ENCODE measurements at regions not wholly inside any gene's neighbourhood (a gene's known extent, or its start where the extent isn't known, plus 50 kb on each side); places are given as distances from the start of the nearest gene placed in this dataset.

DNA sequence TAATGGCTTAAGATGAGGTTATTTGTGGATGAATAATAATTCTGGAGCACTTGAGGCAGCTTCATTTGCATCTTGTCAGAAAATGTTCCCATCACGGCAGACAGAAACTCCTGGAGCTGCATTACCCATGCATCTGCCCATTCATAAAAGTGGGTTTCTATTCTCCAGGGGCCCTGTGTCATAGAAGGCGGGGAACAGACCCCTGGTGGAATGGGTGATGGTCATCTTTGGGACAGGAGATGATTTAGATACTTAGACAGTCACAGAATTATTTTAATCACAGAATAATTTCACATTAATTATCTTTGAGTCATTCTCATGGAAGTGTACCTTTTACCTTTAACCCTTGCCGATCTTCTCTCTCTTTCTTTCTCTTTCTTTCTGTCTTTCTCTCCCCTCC lies 980.7 kb upstream of the TMEM132C start:
- Histone ChIP-seq H3K9me3 (replicated peaks in 1 of 3) (no peaks in the 10 kb centered on the region), H3K4me3 (no peak overlapping the region), H3K4me1 (replicated peaks in 1 of 2) (no peaks in the 10 kb centered on the region), H3K36me3 (replicated peaks in 1 of 2) (no peaks in the 10 kb centered on the region), H3K27ac (no peak overlapping the region), H3K27me3 (peaks cover 2% of the 10 kb centered on the region)
- TF ChIP-seq, protein P1, sequence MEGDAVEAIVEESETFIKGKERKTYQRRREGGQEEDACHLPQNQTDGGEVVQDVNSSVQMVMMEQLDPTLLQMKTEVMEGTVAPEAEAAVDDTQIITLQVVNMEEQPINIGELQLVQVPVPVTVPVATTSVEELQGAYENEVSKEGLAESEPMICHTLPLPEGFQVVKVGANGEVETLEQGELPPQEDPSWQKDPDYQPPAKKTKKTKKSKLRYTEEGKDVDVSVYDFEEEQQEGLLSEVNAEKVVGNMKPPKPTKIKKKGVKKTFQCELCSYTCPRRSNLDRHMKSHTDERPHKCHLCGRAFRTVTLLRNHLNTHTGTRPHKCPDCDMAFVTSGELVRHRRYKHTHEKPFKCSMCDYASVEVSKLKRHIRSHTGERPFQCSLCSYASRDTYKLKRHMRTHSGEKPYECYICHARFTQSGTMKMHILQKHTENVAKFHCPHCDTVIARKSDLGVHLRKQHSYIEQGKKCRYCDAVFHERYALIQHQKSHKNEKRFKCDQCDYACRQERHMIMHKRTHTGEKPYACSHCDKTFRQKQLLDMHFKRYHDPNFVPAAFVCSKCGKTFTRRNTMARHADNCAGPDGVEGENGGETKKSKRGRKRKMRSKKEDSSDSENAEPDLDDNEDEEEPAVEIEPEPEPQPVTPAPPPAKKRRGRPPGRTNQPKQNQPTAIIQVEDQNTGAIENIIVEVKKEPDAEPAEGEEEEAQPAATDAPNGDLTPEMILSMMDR (IDR thresholded peaks at IDR 0.05), result no peak
- TF ChIP-seq POLR2A (IDR thresholded peaks at IDR 0.05), result no peak
- WGBS, 4 donors, result 75 to 87% (median 84%) methylated on average over 3 of the region's 3 CpGs
- DNase-seq, result no peak
- intact Hi-C loops (cut with DNase I), result loop anchor here in 1 of 2 donors (10.0 kb wide), 2 partner anchors 399 to 779 kb away; no protein-coding TSS in a partner anchor

DNA sequence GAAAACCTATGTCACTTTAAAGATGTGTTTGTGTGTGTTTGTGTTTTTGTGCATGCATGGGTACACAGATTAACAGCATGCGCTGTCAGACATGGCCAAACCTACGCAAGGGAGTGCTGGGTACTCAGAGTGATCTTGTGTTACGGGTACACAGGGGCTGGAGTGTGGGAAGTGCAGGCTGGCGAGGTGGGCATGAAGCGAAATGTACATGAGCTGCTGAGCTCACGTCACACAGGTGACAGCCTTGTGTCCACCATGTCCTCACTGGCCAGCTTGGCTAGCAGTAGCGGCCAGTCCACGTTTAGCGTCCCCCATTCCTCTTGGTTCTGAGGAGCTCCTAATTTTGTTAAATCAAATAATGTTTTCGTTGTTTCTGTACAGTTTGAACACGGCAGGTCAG lies 979.7 kb upstream of the TMEM132C start:
- no peaks in the 10 kb centered on the region for H3K9me3 ChIP-seq (replicated peaks in 1 of 3)
- 90 to 96% (median 91%) methylated on average over 11 of the region's 11 CpGs for WGBS, 4 donors

DNA sequence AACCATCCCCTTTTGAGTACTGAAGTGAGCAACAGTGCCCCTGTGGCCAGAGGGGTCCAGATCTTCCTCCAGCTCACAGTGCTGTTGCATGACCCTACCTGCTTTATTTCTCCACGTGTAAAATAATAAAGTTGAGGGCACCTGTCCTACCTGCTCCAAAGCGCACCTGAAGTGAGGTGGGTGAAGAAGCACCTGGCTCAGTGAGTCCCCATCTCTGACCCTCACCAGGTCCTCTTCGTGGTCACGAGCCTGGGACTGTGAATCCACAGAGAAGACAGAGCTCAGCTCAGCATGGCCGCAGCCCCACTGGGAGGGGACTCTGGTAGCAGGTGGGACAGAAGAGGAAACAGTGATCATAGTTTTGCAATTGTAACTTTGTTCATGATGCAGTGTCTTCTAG lies 976.7 kb upstream of the TMEM132C start:
- Histone ChIP-seq H3K9me3 (replicated peaks in 1 of 3) (no peaks in the 10 kb centered on the region), H3K4me1 (replicated peaks in 1 of 2) (no peaks in the 10 kb centered on the region), H3K4me3 (no peak overlapping the region), H3K27me3 (no peaks in the 10 kb centered on the region), H3K27ac (no peak overlapping the region), H3K36me3 (replicated peaks in 1 of 2) (no peaks in the 10 kb centered on the region)
- DNase-seq, result peak in 1 of 7 donors; percentile 21
- 74 to 87% (median 85%) methylated on average over 5 of the region's 5 CpGs for WGBS, 4 donors
- intact Hi-C loops (cut with DNase I), result loop anchor here (5.0 to 10.0 kb wide), 2 partner anchors 183 to 185 kb away; no protein-coding TSS in a partner anchor
- TF ChIP-seq, protein P1 (IDR thresholded peaks at IDR 0.05), result no peak
- no peak for TF ChIP-seq POLR2A (IDR thresholded peaks at IDR 0.05)

More for the DNA sequence above, 979.7 kb upstream of the TMEM132C start:
- intact Hi-C loops (cut with DNase I), result loop anchor here in 1 of 2 donors (10.0 kb wide), 2 partner anchors 398 to 778 kb away; no protein-coding TSS in a partner anchor
- no peak overlapping the region for H3K4me3 ChIP-seq
- H3K27me3 ChIP-seq, result no peaks in the 10 kb centered on the region
- no peak overlapping the region for H3K27ac ChIP-seq
- TF ChIP-seq, protein P1 (IDR thresholded peaks at IDR 0.05), result no peak
- no peak for TF ChIP-seq POLR2A (IDR thresholded peaks at IDR 0.05)
- H3K4me1 ChIP-seq (replicated peaks in 1 of 2), result no peaks in the 10 kb centered on the region
- no peaks in the 10 kb centered on the region for H3K36me3 ChIP-seq (replicated peaks in 1 of 2)
- no peak for DNase-seq

- H3K4me3 ChIP-seq, result no peak overlapping the region
- H3K36me3 ChIP-seq (replicated peaks in 1 of 2), result no peaks in the 10 kb centered on the region
- intact Hi-C loops (cut with DNase I), result loop anchor here (5.0 to 10.0 kb wide), 2 partner anchors 185 to 188 kb away; no protein-coding TSS in a partner anchor
- DNase-seq, result no peak
- TF ChIP-seq, protein P1 (IDR thresholded peaks at IDR 0.05), result no peak
- H3K9me3 ChIP-seq (replicated peaks in 1 of 3), result no peaks in the 10 kb centered on the region
- H3K27ac ChIP-seq, result no peak overlapping the region
- no peaks in the 10 kb centered on the region for H3K4me1 ChIP-seq (replicated peaks in 1 of 2)
- H3K27me3 ChIP-seq, result no peaks in the 10 kb centered on the region
- 86 to 100% (median 91%) methylated on average over 1 to 6 of the region's 6 CpGs for whole genome bisulfite sequencing, 4 donors
These were observed 974.2 kb upstream of the TMEM132C start for GRCh38 chr12:127292736-127293135.

All from adrenal gland (tissue), 9 donors.